Lower leg skin (tissue), 4 donors: ENCODE measurements at regions not wholly inside any gene's neighbourhood (a gene's known extent, or its start where the extent isn't known, plus 50 kb on each side); places are given as distances from the start of the nearest gene placed in this dataset.

Experiments used
- DNase-seq, 2 donors: peaks; one replicate each; pipeline ENCODE4 v3.0.0-alpha.2; 2019; ENCODE audit warnings: low spot score in 2 of 2
- H3K4me3 ChIP-seq: fragments of 200-600 bp; sonication (generic); 2 replicates; pipeline ENCODE4 v1.5.1; 2017; ENCODE audit warnings: mild to moderate bottlenecking, low read depth; ENCODE audit not compliant: poor library complexity, severe bottlenecking
- POLR2A ChIP-seq, 2 donors: fragments of 450-650 bp; IDR thresholded peaks; one replicate each; pipeline ENCODE4 v1.6.1; 2016 to 2017; ENCODE audit warnings: antibody characterized with exemption in 2 of 2, mild to moderate bottlenecking in 1 of 2, moderate library complexity in 1 of 2
- WGBS, 2 donors: methylation state at CpG; one replicate each; pipeline ENCODE4 v1.1.5; 2018; 5-methylcytosine and 5-hydroxymethylcytosine counted together
- intact Hi-C: fragments of 100-400 bp; cut with DNase I; formaldehyde crosslinking; loops from one replicate; pipeline ENCODE4 v1.15.0; 2023; ENCODE audit warnings: low total_unique reads
- TF ChIP-seq, protein P1 (sequence below), 3 donors: fragments of 450-650 bp; IDR thresholded peaks; one replicate each; pipeline ENCODE4 v1.5.1; 2016; ENCODE audit warnings: antibody characterized with exemption in 3 of 3, mild to moderate bottlenecking in 3 of 3, moderate library complexity in 2 of 3

DNA sequence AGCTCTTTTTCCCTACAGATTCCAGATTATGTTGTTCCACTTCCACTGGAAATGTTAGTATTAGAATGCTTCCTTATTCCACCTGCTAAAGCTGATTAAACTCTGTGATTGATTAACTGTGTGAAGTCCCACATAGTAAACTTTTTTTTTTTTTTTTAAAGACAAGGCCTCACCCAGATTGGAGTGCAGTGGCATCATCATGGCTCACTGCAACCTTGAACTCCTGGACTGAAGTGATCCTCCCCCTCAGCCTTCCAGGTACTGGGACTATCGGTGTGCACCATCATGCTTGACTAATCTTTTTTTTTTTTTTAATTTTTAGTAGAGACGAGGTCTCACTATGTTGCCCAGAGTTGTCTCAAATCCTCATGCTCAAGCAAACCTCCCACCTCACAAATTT lies 108.5 kb upstream of the RBMS1 start:
- no peak for TF ChIP-seq POLR2A (IDR thresholded peaks at IDR 0.05)
- TF ChIP-seq, protein P1, sequence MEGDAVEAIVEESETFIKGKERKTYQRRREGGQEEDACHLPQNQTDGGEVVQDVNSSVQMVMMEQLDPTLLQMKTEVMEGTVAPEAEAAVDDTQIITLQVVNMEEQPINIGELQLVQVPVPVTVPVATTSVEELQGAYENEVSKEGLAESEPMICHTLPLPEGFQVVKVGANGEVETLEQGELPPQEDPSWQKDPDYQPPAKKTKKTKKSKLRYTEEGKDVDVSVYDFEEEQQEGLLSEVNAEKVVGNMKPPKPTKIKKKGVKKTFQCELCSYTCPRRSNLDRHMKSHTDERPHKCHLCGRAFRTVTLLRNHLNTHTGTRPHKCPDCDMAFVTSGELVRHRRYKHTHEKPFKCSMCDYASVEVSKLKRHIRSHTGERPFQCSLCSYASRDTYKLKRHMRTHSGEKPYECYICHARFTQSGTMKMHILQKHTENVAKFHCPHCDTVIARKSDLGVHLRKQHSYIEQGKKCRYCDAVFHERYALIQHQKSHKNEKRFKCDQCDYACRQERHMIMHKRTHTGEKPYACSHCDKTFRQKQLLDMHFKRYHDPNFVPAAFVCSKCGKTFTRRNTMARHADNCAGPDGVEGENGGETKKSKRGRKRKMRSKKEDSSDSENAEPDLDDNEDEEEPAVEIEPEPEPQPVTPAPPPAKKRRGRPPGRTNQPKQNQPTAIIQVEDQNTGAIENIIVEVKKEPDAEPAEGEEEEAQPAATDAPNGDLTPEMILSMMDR (IDR thresholded peaks at IDR 0.05): no peak
- WGBS, 2 donors: 94 to 98% methylated on average over 2 of the region's 2 CpGs
- DNase-seq: no peak
- H3K4me3 ChIP-seq: no peak overlapping the region
- intact Hi-C loops: no loop called here

- no peak overlapping the region for H3K4me3 ChIP-seq
- TF ChIP-seq, protein P1 (IDR thresholded peaks at IDR 0.05): no peak
- TF ChIP-seq POLR2A (IDR thresholded peaks at IDR 0.05): no peak
- 80 to 85% methylated on average over 3 of the region's 3 CpGs for WGBS, 2 donors
- intact Hi-C loops: no loop called here
- no peak for DNase-seq
These were observed 110.3 kb upstream of the RBMS1 start for GRCh38 chr2:160603771-160604510.

DNA sequence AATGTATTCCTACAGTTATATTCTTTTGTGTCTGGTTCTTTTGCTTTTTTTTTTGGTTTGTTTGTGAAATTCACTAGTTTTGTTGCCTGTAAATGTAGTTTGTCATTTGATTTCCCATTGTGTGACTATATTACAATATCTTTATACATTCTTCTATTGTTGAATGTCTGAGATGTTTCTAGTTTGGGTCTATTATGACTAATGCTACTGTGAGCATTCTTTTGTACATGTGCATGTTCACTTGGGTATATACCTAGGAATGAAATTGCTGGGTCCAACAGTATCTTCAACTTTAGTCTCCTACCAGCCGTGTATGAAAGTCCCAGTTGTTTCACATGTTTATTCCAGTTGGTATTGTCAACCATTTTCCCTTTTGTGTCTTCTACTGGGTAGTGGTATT lies 112.7 kb upstream of the RBMS1 start:
- intact Hi-C loops: no loop called here
- 100% methylated on average over 1 of the region's 1 CpG for WGBS, 2 donors

GRCh38 chr2:160608599-160608998 lies 115.0 kb upstream of the RBMS1 start:
- no peak for TF ChIP-seq POLR2A (IDR thresholded peaks at IDR 0.05)
- TF ChIP-seq, protein P1 (IDR thresholded peaks at IDR 0.05): no peak
- 66 to 75% methylated on average over 1 of the region's 1 CpG for WGBS, 2 donors
- no peak overlapping the region for H3K4me3 ChIP-seq
- no peak for DNase-seq
- intact Hi-C loops: no loop called here

More for the DNA sequence above, 112.7 kb upstream of the RBMS1 start:
- TF ChIP-seq POLR2A (IDR thresholded peaks at IDR 0.05): no peak
- TF ChIP-seq, protein P1 (IDR thresholded peaks at IDR 0.05): no peak
- H3K4me3 ChIP-seq: no peak overlapping the region
- no peak for DNase-seq

DNA sequence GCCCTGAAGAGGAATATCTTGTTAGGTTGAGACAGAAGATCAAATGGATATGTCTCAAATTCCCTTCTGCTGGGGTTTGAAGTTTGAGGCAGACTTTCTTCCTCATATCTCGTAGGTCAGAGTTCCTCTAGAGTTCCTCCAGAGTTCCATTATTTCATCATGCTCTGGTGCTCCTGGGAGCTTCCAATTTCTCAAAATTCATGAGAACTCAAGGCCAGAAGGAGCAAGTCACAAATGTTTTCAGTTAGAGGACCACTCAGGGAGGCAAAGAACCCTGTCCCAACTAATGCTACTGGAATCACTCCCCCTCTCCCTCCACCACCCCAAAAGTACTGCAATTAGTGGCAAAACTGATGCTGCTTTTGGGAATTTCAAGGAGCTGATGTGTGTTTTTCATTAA lies 115.7 kb upstream of the RBMS1 start:
- 55 to 62% methylated on average over 1 of the region's 1 CpG for WGBS, 2 donors
- TF ChIP-seq POLR2A (IDR thresholded peaks at IDR 0.05): no peak
- TF ChIP-seq, protein P1 (IDR thresholded peaks at IDR 0.05): no peak
- DNase-seq: no peak
- intact Hi-C loops: no loop called here
- no peak overlapping the region for H3K4me3 ChIP-seq

DNA sequence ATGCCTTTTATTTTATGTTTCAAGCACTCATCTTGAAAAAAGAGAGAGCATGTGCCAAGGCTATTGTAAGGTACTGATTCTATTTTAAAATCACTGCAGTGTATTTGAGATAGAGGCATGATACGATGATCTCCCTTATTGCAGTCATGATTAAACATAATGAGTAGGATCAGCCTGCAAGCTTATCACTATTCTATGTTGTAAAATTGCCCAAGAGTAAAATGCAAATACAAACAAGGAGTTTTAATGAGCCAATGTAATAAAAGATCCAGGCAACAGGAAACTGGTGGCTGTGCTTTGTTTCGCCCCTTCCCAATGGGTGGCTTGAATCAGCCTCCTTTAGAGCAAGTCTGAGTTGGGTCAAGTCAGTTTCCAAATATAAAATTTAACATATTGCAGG lies 116.4 kb upstream of the RBMS1 start:
- whole genome bisulfite sequencing, 2 donors: 75 to 87% methylated on average over 2 of the region's 2 CpGs
- TF ChIP-seq POLR2A (IDR thresholded peaks at IDR 0.05): no peak
- TF ChIP-seq, protein P1 (IDR thresholded peaks at IDR 0.05): no peak
- H3K4me3 ChIP-seq: no peak overlapping the region
- intact Hi-C loops: no loop called here
- DNase-seq: no peak
